COLO829 (cell line): ENCODE measurements at regions not wholly inside any gene's neighbourhood (a gene's known extent, or its start where the extent isn't known, plus 50 kb on each side); places are given as distances from the start of the nearest gene placed in this dataset.

Experiments
- DNase-seq: peaks from one replicate; pipeline ENCODE4 v3.0.0; 2012; ENCODE audit warnings: low spot score

GRCh38 chr9:105147110-105147871 lies 97.2 kb upstream of the SLC44A1 start:
- no peak for DNase-seq

- DNase-seq: no peak
These were observed 96.0 kb upstream of the SLC44A1 start for GRCh38 chr9:105148328-105149006.

GRCh38 chr9:105150991-105151685 lies 93.3 kb upstream of the SLC44A1 start:
- no peak for DNase-seq

- no peak for DNase-seq
These were observed 92.8 kb upstream of the SLC44A1 start for GRCh38 chr9:105151686-105151995.

GRCh38 chr9:105154723-105155191 lies 89.7 kb upstream of the SLC44A1 start:
- DNase-seq: no peak

- DNase-seq: peak; percentile 85
These were observed 87.3 kb upstream of the SLC44A1 start for GRCh38 chr9:105157171-105157583.

GRCh38 chr9:105158020-105158419 lies 86.4 kb upstream of the SLC44A1 start:
- no peak for DNase-seq

- DNase-seq: no peak
These were observed 85.6 kb upstream of the SLC44A1 start for GRCh38 chr9:105158898-105159297.

- DNase-seq: no peak
These were observed 75.6 kb upstream of the SLC44A1 start for GRCh38 chr9:105168870-105169319.

- DNase-seq: no peak
These were observed 73.4 kb upstream of the SLC44A1 start for GRCh38 chr9:105171076-105171475.

- DNase-seq: no peak
These were observed 72.9 kb upstream of the SLC44A1 start for GRCh38 chr9:105171589-105171988.

GRCh38 chr9:105172436-105172835 lies 72.0 kb upstream of the SLC44A1 start:
- DNase-seq: no peak

GRCh38 chr9:105173306-105173705 lies 71.1 kb upstream of the SLC44A1 start:
- no peak for DNase-seq

- DNase-seq: no peak
These were observed 70.6 kb upstream of the SLC44A1 start for GRCh38 chr9:105173826-105174225.

GRCh38 chr9:105176194-105176593 lies 68.3 kb upstream of the SLC44A1 start:
- no peak for DNase-seq

GRCh38 chr9:105178076-105178475 lies 66.4 kb upstream of the SLC44A1 start:
- DNase-seq: no peak

GRCh38 chr9:105187781-105188180 lies 56.7 kb upstream of the SLC44A1 start:
- no peak for DNase-seq

- no peak for DNase-seq
These were observed 55.7 kb upstream of the SLC44A1 start for GRCh38 chr9:105188746-105189145.

GRCh38 chr9:105191508-105192121 lies 52.8 kb upstream of the SLC44A1 start:
- no peak for DNase-seq

- DNase-seq: no peak
These were observed 50.9 kb upstream of the SLC44A1 start for GRCh38 chr9:105193560-105193959.

GRCh38 chr9:105194234-105194633 lies 50.2 kb upstream of the SLC44A1 start:
- no peak for DNase-seq
